B cell (primary cell): ENCODE measurements at regions not wholly inside any gene's neighbourhood (a gene's known extent, or its start where the extent isn't known, plus 50 kb on each side); places are given as distances from the start of the nearest gene placed in this dataset.

Experiments
- CTCF ChIP-seq: fragments of 200-600 bp; IDR thresholded peaks from one replicate; pipeline ENCODE4 v1.8.0; 2022; ENCODE audit warnings: antibody characterized with exemption, mild to moderate bottlenecking
- EZH2 ChIP-seq: IDR thresholded peaks from 2 replicates; pipeline ENCODE4 v1.6.1; 2012; ENCODE audit warnings: borderline replicate concordance, low read depth, mild to moderate bottlenecking, moderate library complexity, low read length; ENCODE audit not compliant: insufficient read depth, poor library complexity, severe bottlenecking

- TF ChIP-seq CTCF: no peak
- no peak for TF ChIP-seq EZH2
Measured at GRCh38 chr11:119974467-119974866, 163.4 kb downstream of the TRIM29 start.
